Stromal cell of bone marrow (primary cell): ENCODE measurements at regions not wholly inside any gene's neighbourhood (a gene's known extent, or its start where the extent isn't known, plus 50 kb on each side); places are given as distances from the start of the nearest gene placed in this dataset.
A peak's percentile ranks its signal among the peaks of the same experiment; 100 is the strongest.
"Not testable (repeated sequence)": the region's sequence is repeated elsewhere in the genome, so short reads cannot be mapped to it uniquely, and the experiment has no call there.

Source experiments
- DNase-seq: peaks from one replicate; pipeline ENCODE4 v3.0.0-alpha.2; 2012; ENCODE audit warnings: low read depth

DNA sequence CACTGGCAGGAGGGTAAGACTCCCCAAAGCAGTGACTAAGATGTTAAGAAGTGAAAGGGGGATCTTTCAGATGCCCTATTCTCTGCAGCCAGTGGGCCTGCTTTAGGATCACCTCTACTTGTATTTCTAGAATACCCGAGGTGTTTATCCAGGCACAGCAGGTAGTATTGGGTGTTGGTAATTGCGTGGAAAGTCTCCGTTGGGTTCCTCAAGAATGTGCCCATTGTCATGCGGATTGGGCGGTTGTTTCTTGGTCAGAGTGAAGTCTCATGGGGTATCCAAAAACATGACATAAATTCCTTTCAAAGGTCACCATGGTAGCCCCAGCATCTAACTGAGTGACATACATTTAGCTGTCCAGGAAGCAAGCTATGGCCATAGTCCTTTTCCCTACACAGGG lies 308.8 kb downstream of the RPIA start:
- no peak for DNase-seq

DNA sequence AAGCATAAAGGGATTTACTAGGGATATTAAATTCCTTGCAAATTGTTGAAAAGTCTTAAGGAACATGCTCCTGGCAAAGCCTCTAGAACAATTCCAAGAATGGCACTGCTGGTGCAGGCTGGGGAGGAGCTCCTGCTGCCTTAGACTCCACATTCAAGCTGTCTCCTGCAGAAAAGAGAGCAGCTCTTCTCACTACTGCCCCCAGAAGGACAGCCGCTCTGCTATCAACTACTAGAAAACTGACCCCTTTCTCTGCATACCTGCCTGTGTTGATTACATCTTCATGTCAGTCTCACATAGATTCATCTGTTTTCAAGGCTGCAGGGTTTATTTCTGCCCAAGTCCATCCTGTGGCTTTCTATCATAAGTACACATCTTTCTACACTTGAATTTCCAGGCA lies 312.8 kb downstream of the RPIA start:
- DNase-seq, result not testable (repeated sequence)

DNA sequence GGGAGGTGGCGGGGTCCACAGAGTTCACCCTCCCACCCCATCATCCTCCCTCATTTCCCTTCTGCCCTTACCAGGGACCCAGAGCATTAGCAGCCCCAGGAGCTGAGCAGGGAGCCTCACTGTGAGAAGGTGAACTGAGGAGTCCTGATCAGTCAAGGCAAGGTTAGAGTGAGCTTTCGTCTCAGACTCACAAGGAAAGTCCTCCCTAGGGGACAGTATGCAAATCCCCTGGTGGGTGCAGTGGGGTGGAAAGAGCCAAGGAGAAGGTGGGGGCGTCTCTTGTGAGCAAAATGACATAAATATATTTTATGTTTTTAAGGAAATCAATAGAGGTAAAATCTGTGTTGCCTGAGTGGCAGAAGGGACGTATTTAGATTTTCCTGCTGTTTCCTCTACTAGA lies 329.1 kb downstream of the RPIA start:
- DNase-seq, result not testable (repeated sequence)

DNA sequence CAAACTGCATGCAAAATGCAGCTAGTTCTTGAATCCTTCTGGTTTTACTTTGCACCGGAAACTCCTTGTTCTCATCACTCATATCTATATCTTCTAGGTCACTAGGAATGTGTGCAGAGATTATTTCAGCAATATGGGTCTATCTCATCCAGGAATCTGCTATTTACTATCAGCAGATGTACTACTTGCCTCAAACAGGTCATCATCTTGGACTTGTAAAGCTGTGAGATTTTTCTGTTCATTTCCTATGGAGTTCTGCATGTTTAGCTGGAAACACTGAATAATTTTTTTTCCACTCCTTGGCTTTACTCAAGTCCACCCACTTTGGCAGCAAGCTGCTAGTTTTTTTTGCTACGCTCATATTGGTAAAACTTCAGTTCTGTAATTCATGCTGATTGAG lies 334.8 kb downstream of the RPIA start:
- not testable (repeated sequence) for DNase-seq

DNA sequence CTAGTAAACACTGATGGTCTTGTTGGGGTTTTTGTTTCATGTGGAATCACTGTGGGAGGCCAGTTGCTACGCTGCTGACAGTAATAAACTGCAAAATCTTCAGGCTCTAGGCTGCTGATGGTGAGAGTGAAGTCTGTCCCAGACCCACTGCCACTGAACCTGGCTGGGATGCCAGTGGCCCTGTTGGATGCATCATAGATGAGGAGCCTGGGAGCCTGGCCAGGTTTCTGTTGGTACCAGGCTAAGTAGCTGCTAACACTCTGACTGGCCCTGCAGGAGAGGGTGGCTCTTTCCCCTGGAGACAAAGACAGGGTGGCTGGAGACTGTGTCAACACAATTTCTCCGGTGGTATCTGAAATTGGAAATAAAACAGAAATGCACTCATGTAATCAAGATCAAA lies 335.6 kb downstream of the RPIA start:
- not testable (repeated sequence) for DNase-seq

DNA sequence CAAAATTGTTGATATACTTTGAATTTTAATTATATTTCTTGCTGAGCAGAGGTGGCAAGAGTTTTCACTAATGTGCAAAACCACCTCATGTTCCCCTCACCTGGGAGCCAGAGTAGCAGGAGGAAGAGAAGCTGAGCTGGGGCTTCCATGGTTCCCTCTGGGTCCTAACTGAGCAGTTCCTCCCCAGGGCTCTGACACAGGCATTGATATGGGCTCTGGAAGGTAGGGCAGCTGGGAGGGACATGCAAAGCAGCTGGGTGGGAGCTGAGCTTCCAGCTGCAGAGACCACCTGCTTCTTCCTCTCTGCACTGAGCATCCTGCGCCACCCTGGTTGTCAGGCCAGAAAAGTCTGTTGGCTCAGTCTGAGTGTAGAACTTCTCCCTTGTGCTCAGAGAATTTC lies 336.1 kb downstream of the RPIA start:
- DNase-seq, result not testable (repeated sequence)

DNA sequence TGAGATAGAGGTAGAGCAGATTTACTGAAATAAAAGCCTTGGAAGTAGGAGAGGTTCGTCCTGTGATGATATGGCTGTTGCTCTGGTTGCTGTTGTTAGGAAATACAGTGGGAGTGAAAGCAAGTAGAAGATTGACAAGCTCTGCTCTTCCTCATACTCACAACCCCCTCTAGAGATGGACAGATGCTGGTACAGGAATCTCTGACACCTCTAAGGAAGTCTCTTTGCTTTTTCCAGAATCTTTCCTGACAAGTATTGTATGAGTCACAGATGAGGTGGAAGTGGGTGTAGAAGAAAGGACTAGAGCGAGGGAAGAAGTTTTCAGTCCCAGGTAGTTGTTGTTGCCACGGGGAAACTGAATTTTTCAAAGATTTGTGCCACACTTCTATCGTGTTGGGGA lies 337.8 kb downstream of the RPIA start:
- not testable (repeated sequence) for DNase-seq

DNA sequence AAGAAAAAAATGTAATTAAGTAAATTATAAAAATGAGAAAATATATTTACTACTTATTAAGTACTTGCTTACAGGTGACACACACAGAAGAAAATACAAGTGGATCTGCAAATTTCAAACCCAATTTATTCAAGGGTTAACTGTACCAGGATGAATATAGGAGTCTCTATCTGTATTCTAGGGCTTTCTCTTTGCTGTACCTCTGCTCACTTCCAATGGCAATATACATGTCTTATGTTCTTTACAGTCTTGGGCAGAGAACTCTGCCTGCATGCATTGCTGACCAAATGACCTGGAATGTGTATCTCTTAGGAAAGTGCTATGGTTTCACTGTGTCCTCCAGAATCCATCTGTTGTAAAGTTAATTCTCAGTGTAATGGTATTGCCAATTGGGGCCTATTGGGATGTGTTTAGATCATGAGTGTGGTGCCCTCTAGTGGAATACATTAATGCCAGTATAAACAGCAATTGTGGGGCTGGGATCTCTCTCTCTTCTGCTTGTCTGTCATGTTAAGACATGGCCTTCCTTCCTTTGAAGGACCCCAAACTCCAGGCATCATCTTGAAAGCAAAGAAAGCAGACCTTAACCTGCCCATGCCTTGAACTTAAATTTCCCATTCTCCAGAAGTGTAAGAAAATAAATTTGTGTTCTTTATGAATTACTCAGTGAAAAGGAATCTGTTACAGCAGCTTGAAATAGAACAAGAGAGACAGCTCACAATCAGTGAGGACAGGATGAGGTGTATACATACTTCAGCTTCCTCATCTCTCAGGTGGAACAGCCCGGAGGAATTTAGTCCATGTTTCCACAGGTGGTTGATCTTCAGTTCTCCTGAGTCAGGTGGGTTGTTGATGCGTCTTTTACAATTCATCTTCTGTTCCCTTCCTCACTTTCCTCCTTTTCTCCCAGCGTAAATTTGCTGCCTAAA lies 356.9 kb downstream of the RPIA start:
- peak; percentile 9 for DNase-seq

DNA sequence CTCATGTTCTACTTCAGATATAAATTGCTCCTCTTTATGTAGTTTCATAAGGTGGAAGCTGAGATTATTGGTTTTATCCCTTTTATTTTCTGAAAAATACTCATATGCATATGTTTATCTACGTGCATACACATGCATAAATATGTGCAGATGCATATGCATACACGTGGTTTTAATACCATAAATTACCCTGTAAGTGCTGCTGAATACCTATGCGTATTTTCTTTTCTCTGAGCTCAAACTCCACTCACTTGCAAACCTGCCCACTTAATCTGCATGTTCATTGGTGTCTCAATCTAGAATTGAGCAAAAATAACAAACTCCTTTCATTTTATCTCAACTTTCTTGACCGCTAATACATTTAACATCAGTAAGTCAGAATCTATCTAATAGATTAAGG lies 367.1 kb downstream of the RPIA start:
- not testable (repeated sequence) for DNase-seq

DNA sequence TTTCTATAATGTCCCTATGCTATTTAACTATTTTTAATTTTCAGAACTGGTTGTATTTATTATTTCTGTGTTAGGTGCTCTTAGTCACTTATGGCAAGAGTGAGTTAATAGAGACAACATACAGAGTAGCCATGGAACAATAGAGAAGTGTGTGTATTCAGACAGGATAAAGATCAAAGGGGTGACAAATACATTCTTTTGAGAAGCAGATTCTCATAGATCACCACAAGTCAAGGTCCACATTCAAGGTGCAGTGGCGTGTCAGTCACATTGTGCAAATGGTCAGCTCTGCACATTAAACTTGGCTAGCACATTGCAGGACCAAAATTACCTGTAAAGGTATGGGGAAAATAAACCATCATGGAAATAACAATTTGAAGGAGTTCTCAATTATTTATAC lies 369.7 kb downstream of the RPIA start:
- not testable (repeated sequence) for DNase-seq

DNA sequence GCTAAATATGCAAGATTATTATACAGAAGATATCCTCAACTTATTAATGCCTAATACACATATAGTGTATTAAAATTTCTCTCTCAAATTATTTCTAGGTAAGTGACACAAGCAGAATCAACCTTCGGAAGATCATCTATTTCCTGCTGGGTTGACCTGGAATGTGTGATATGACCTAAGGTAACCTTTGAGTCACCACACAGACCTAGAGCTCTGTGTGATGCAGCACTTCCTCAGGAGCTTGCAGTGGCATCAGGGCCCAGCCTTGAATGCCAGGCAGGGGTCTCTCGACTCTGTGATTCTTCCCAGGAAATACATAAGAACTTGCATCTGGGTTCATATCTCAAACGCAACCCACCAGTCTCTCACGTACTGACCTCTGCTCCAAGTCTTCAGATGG lies 385.3 kb downstream of the RPIA start:
- DNase-seq, result not testable (repeated sequence)

DNA sequence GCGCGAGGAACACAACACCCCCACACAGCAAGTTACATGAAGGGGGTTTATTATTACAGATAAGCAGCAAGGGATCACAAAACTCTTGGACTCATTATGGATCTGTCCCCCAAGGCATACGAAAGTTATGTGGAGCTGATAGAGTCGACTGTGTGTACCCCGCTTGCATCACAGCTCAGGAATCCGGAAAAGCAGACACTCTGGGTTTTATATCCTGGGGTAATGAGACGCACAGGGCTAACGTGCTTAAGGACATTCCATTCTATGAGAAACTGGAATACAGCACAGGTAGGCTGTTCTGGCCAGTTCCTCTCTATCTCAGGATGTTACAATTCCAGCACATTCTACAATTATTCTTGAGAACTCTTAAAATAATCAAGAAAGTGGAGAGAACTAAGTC lies 401.4 kb downstream of the RPIA start:
- not testable (repeated sequence) for DNase-seq

DNA sequence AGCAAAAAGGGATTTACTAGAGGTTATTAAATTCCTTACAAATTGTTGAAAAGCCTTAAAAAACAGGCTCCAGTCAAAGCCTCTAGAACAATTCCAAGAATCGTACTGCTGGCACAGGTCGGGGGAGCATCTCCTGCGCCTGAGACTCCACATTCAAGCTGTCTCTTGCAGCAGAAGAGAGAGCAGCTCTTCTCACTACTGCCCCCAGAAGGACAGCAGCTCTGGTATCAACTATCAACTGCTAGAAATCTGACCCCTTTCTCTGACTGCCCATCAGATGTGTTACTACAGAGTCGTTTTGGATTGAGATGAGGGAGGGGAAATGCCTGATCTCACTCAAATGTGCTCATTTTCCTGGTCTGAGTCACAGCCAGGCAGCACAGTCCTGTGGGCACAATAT lies 403.6 kb downstream of the RPIA start:
- DNase-seq, result not testable (repeated sequence)

DNA sequence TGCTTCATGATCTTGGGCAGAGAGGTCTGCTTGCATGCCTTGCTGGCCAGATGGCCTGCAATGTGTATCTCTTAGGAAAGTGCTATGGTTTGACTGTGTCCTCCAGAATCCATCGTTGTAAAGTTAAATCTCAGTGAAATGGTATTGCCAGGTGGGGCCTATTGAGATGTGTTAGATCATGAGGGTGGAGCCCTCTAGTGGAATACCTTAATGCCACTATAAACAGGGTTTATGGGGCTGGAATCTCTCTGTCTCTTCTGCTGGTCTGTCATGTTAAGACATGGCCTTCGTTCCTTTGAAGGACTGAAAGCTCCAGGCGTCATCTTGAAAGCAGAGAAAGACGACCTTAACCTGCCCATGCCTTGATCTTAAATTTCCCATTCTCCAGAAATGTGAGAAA lies 411.1 kb downstream of the RPIA start:
- DNase-seq, result not testable (repeated sequence)

DNA sequence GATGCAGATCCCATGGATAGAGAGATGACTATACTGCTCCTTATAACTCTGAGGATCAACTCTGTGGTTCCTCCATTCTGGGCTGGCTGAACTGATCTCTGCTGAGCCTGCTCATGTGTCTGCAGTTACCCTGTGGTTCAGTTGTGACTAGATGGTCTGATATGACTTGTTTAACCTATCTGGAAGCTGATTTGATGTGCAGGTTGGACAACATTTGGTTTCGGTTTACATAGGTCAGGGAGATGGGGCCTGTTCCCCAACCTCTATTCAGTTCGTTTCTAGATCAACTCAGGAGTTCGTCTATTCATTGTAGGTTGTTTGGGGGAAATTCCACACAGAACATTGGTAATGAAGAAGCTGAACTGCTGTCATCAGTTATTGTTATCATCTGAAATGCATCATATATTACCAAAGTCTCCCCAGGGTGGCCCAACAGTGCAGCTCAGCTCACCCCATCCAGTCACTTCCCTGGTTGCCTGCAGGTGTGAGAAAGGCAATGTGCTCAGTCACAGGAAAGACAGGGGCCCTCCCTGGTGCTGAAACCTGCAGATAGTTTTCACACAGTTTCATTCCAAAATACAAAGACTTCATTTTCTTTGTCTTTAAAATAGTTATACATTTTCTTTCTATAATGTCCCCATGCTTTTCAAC lies 415.0 kb downstream of the RPIA start:
- not testable (repeated sequence) for DNase-seq

DNA sequence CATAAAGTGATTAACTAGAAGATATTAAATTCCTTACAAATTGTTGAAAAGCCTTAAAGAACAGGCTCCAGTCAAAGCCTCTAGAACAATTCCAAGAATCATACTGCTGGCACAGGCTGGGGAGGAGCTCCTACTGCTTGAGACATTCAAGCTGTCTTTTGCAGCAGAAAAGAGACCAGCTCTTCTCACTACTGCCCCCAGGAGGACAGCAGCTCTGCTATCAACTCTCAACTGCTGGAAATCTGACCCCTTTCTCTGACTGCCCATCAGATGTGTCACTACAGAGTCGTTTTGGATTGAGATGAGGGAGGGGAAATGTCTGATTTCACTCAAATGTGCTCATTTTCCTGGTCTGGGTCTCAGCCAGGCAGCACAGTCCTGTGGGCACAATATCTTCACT lies 421.0 kb downstream of the RPIA start:
- not testable (repeated sequence) for DNase-seq

DNA sequence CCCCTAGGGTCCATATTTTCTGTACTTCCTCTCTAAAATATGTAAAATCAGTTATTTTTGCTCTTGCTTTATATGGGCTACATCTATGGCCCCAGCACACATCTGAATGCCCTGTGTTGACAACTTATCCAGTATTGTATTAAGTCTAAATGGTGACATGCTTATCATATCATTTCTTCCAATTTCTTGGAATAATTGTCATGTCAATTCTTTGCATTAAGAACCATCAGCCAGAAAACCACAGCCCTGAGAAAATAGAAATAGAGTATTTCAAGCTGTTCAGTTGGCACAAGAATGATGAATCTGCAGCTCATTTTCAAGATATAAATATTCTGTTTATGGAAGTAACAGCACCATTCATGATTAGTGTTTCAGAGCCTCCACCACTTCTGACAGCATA lies 421.8 kb downstream of the RPIA start:
- not testable (repeated sequence) for DNase-seq

DNA sequence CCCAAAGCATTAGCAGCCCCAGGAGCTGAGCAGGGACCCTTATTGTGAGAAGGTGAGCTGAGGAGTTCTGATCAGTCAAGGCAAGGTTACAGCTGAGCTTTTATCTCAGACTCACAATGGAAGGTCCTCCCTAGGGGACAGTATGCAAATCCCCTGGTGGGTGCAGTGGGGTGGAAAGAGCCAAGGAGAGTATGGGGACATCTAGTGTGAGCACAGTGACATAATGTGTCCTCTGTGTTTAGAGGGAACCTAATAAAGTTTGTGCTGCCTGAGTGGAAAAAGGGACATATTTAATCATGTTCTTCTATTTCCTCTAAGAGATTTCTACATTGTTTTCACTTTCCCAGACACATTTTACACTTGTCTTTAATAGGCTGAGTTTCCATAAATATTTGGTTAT lies 438.0 kb downstream of the RPIA start:
- not testable (repeated sequence) for DNase-seq

DNA sequence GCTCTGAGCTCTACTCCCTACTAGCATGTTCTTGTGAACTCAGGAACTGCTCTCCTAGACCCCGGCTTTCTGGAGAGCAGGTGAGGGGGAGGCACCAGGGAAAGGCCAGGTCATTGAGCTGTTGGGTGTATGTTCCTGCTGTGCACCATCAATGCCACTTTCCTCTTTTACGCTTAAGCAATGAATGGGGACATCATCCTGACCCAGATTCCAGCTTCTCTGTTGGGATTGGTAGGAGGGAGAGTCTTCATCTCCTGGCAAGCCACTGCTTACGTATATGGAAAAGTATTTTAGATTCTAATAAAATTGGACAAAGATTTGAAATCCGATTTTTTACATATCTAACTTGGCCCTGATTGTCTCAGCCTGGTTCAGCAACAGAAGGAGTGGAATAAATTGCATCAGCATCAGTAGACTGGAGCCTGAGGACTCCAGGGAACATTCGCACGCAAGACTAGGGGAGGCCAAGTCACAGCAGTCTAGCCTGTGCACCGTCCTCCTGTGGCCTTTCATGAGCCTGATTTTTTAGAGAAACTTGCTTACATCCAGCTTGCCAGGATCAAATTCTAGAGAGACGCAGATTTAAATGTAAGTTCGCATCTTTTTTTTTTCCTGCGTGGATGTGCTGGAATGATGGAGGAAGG lies 439.3 kb downstream of the RPIA start:
- DNase-seq, result not testable (repeated sequence)

DNA sequence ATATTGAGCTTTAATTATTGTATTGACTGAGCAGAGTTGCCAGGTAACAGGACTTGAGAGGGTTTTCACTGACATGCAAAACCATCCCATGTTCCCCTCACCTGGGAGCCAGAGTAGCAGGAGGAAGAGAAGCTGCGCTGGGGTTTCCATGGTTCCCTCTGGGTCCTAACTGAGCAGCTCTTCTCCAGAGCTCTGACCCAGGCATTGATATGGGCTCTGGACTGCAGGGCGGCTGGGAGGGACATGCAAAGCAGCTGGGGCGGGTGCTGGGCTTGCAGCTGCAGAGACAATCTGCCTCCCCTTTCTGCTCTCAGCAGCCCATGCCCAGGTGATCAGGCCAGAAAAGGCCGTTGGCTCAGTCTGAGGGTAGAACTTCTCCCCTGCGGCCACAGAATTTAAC lies 451.5 kb downstream of the RPIA start:
- not testable (repeated sequence) for DNase-seq

DNA sequence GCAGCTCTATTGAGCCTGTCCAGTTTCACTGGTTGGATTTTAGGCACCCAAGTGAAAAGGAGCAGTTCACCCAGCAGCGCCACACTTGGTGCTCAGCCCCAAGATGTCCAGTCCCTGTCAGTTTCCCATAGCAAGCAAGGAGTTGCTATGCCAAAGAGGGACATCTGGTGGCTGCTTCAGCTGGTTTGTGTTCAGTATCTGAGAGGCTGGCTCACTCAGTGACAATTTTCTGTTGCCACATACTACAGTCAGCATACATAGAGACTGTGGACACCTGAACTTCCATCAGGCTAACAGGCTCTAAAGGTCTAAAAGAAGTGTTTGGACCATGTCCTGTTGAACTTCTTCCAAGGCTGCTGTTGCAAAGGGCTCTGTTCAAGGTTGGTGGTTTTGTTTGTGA lies 453.9 kb downstream of the RPIA start:
- DNase-seq, result not testable (repeated sequence)

DNA sequence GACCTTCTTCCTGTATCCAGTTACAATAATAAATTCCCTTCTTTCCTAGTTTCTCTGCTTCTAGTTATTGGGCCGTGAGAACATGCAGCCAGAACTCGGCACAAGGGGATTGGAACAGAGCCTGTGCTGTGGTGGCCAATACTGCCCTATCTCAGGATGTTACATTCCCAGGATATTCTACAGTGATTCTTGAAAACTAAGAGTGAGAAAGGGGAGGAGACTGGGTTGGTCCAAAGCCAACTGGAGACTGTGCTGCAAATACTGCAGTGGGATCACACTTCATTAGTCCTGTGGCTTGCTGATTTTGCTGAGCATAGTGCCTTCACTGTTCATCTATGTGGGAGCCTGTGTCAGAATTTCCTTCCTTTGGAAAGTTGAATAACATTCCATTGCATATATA lies 456.8 kb downstream of the RPIA start:
- DNase-seq, result not testable (repeated sequence)

DNA sequence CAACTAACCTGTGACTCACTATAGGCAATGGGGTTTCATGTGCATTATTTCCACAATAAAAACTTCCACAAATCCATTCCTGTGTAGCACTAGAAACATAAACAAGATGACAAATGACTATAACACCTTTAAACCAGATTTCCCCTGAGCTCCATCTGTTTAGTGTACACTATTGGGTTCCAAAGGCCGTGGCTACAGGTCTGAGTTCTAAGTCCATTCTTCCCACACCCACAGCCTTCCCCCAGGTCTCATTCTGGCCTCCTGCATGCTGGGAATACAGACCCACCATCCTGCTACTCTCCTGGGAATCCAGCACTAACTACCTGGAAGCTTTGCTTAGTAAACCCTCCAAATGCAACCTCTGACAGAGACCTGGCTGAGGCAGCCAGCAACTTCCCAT lies 460.2 kb downstream of the RPIA start:
- not testable (repeated sequence) for DNase-seq
